Loucy (cell line): ENCODE measurements at regions not wholly inside any gene's neighbourhood (a gene's known extent, or its start where the extent isn't known, plus 50 kb on each side); places are given as distances from the start of the nearest gene placed in this dataset.

ENCODE experiments used
- H2AFZ ChIP-seq: fragments of 200-600 bp; sonication (generic); 2 replicates; pipeline ENCODE4 v1.6.0; 2016; ENCODE audit warnings: antibody characterized with exemption, mild to moderate bottlenecking, low read length, moderate library complexity
- H3F3A ChIP-seq: fragments of 200-600 bp; 2 replicates; pipeline ENCODE4 v1.6.0; 2016; ENCODE audit warnings: antibody characterized with exemption, low read depth, mild to moderate bottlenecking
- H3K27me3 ChIP-seq: fragments of 200-600 bp; sonication (generic); 2 replicates; pipeline ENCODE4 v1.6.1; 2014; ENCODE audit warnings: low read length, mild to moderate bottlenecking; ENCODE audit not compliant: insufficient read depth, poor library complexity, severe bottlenecking
- H3K36me3 ChIP-seq: fragments of 200-600 bp; sonication (generic); 2 replicates; pipeline ENCODE4 v1.6.1; 2016; ENCODE audit warnings: low read length; ENCODE audit not compliant: insufficient read depth
- H3K4me1 ChIP-seq: fragments of 200-600 bp; sonication (generic); 2 replicates; pipeline ENCODE4 v1.5.1; 2014; ENCODE audit warnings: low read length, mild to moderate bottlenecking; ENCODE audit not compliant: insufficient read depth, poor library complexity, severe bottlenecking
- H3K4me2 ChIP-seq: fragments of 200-600 bp; sonication (generic); 2 replicates; pipeline ENCODE4 v1.6.0; 2014; ENCODE audit warnings: antibody characterized with exemption, low read length, low read depth, mild to moderate bottlenecking; ENCODE audit not compliant: poor library complexity, severe bottlenecking
- H3K4me3 ChIP-seq: fragments of 200-600 bp; sonication (generic); 2 replicates; pipeline ENCODE4 v1.5.1; 2014; ENCODE audit warnings: low read length, mild to moderate bottlenecking, mixed read lengths; ENCODE audit not compliant: poor library complexity, severe bottlenecking
- H3K79me2 ChIP-seq: fragments of 200-600 bp; sonication (generic); 2 replicates; pipeline ENCODE4 v1.6.1; 2014; ENCODE audit warnings: low read length; ENCODE audit not compliant: insufficient read depth
- H3K9ac ChIP-seq: fragments of 200-600 bp; sonication (generic); 2 replicates; pipeline ENCODE4 v1.6.0; 2014; ENCODE audit warnings: mild to moderate bottlenecking, low read depth, low read length, moderate library complexity; ENCODE audit not compliant: poor library complexity, severe bottlenecking
- H3K9me2 ChIP-seq: fragments of 200-600 bp; sonication (generic); replicated peaks from 2 replicates; pipeline ENCODE4 v1.6.1; 2016; ENCODE audit warnings: low read depth, low read length, mixed read lengths
- H3K9me3 ChIP-seq: fragments of 200-600 bp; sonication (generic); 2 replicates; pipeline ENCODE4 v1.6.1; 2014; ENCODE audit warnings: mild to moderate bottlenecking, antibody characterized with exemption, low read length, low read depth; ENCODE audit not compliant: insufficient read depth
- H4K20me1 ChIP-seq: fragments of 200-600 bp; sonication (generic); 2 replicates; pipeline ENCODE4 v1.6.0; 2014; ENCODE audit warnings: antibody characterized with exemption, low read length, mild to moderate bottlenecking; ENCODE audit not compliant: insufficient read depth, poor library complexity, severe bottlenecking
- EZH2phosphoT487 ChIP-seq: fragments of 200-600 bp; IDR thresholded peaks from 2 replicates; pipeline ENCODE4 v1.6.1; 2018; ENCODE audit warnings: antibody characterized with exemption, mild to moderate bottlenecking, moderate library complexity, borderline replicate concordance
- TF ChIP-seq, protein P1 (sequence below): fragments of 200-600 bp; sonication (generic); conservative IDR thresholded peaks from 2 replicates; pipeline ENCODE4 v1.5.1; 2014; ENCODE audit warnings: mild to moderate bottlenecking, antibody characterized with exemption, low read length

GRCh38 chr3:159913712-159914414 is 74.8 kb upstream of the IL12A start:
- no peak overlapping the region for H3K4me2 ChIP-seq
- H3K4me3 ChIP-seq = no peak overlapping the region
- no peaks in the 10 kb centered on the region for H3K27me3 ChIP-seq

DNA sequence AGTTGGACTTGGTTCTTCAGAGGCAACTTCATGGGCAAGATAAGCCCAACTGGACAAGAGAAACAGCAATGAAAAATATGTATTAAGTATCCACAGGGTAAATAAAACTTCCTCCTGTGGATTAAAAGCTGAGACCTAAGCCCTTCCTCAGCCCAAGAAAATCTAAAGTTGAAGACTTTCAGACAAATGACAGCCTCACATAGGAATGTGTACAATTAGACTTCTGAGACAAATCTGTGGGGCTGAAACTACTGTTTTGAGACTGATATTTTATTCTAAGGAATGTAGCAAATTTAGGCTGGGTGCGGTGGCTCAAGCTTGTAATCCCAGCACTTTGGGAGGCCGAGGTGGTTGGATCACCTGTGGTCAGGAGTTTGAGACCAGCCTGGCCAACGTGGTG is 74.2 kb upstream of the IL12A start:
- no peak overlapping the region for H3K4me2 ChIP-seq
- H3K9ac ChIP-seq = no peak overlapping the region
- no peak overlapping the region for H3K4me3 ChIP-seq
- no peak for TF ChIP-seq EZH2phosphoT487
- no peaks in the 10 kb centered on the region for H3F3A ChIP-seq
- no peak overlapping the region for H2AFZ ChIP-seq
- H3K36me3 ChIP-seq = no peaks in the 10 kb centered on the region
- no peaks in the 10 kb centered on the region for H3K9me2 ChIP-seq
- no peaks in the 10 kb centered on the region for H3K4me1 ChIP-seq
- no peaks in the 10 kb centered on the region for H3K79me2 ChIP-seq
- H3K9me3 ChIP-seq = no peaks in the 10 kb centered on the region
- H3K27me3 ChIP-seq = no peaks in the 10 kb centered on the region
- H4K20me1 ChIP-seq = no peaks in the 10 kb centered on the region

More at GRCh38 chr3:159913712-159914414, 74.8 kb upstream of the IL12A start:
- TF ChIP-seq EZH2phosphoT487 = no peak
- TF ChIP-seq, protein P1, sequence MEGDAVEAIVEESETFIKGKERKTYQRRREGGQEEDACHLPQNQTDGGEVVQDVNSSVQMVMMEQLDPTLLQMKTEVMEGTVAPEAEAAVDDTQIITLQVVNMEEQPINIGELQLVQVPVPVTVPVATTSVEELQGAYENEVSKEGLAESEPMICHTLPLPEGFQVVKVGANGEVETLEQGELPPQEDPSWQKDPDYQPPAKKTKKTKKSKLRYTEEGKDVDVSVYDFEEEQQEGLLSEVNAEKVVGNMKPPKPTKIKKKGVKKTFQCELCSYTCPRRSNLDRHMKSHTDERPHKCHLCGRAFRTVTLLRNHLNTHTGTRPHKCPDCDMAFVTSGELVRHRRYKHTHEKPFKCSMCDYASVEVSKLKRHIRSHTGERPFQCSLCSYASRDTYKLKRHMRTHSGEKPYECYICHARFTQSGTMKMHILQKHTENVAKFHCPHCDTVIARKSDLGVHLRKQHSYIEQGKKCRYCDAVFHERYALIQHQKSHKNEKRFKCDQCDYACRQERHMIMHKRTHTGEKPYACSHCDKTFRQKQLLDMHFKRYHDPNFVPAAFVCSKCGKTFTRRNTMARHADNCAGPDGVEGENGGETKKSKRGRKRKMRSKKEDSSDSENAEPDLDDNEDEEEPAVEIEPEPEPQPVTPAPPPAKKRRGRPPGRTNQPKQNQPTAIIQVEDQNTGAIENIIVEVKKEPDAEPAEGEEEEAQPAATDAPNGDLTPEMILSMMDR = no peak
- no peaks in the 10 kb centered on the region for H3K4me1 ChIP-seq
- H4K20me1 ChIP-seq = no peaks in the 10 kb centered on the region
- no peaks in the 10 kb centered on the region for H3K79me2 ChIP-seq
- H3F3A ChIP-seq = no peaks in the 10 kb centered on the region
- H3K36me3 ChIP-seq = no peaks in the 10 kb centered on the region
- no peak overlapping the region for H2AFZ ChIP-seq
- no peaks in the 10 kb centered on the region for H3K9me2 ChIP-seq
- no peak overlapping the region for H3K9ac ChIP-seq
- no peaks in the 10 kb centered on the region for H3K9me3 ChIP-seq

DNA sequence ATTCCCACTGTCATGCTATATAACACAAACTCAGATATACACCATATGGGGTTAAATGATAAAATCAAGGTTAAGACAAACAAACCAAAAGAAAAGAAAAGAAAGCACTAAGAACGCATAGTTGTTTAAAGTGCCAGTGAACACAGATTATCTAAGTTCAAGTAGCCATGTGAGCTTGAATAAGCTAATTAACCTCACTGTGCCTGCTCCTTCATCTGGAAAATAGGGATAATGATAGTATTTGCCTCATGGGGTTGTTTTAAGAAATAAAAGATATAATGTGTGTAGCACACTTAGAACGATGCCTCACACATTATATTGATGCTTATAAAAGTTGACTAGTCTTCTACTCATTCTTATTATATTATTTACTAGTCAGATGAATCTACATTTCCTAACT is 72.6 kb upstream of the IL12A start:
- Histone ChIP-seq H3K9me2 (no peaks in the 10 kb centered on the region), H3K36me3 (no peaks in the 10 kb centered on the region), H2AFZ (no peak overlapping the region), H3F3A (no peaks in the 10 kb centered on the region), H3K4me1 (no peaks in the 10 kb centered on the region), H3K27me3 (no peaks in the 10 kb centered on the region), H3K9ac (no peak overlapping the region), H3K79me2 (no peaks in the 10 kb centered on the region), H4K20me1 (no peaks in the 10 kb centered on the region), H3K9me3 (no peaks in the 10 kb centered on the region), H3K4me2 (no peak overlapping the region), H3K4me3 (no peak overlapping the region)
- TF ChIP-seq, protein P1 = no peak
- TF ChIP-seq EZH2phosphoT487 = no peak

DNA sequence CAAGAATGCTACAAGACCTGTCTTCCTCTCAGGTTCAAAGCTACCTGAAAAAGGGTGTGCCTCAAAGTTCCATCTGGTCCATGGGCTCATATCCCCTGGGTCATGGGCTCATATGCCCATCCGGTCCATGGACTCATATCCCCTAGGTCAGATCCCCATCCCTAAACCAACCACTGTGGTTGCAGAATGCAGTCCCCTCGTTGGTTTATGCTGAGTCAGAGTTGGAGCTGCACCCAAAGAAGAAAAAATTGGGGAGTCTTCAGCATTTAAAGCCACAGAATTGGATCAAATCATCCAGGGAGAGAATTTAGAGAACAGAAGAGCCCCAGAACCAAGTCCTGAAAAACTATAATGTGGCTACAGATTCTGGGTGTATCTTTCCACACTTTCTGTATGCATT is 71.5 kb upstream of the IL12A start:
- Histone ChIP-seq H3K4me2 (no peak overlapping the region), H3K36me3 (no peaks in the 10 kb centered on the region), H3F3A (no peaks in the 10 kb centered on the region), H3K9me2 (no peaks in the 10 kb centered on the region), H3K9ac (no peak overlapping the region), H3K79me2 (no peaks in the 10 kb centered on the region), H3K9me3 (no peaks in the 10 kb centered on the region), H2AFZ (no peak overlapping the region), H3K4me1 (no peaks in the 10 kb centered on the region), H3K27me3 (no peaks in the 10 kb centered on the region), H4K20me1 (no peaks in the 10 kb centered on the region), H3K4me3 (no peak overlapping the region)
- TF ChIP-seq, protein P1 = no peak
- no peak for TF ChIP-seq EZH2phosphoT487
